ENCODE measurements at regions not wholly inside any gene's neighbourhood (a gene's known extent, or its start where the extent isn't known, plus 50 kb on each side); places are given as distances from the start of the nearest gene placed in this dataset.

- Histone ChIP-seq H3K9me2 (replicated peaks; ENCODE audit: control insufficient read depth, low read length) (no peaks in the 10 kb centered on the region), H3K4me2 (ENCODE audit: low read length) (no peak overlapping the region), H3K27ac (ENCODE audit: low read depth, low read length) (no peak overlapping the region), H3K4me1 (ENCODE audit: control insufficient read depth, low read length) (no peaks in the 10 kb centered on the region), H3K9me3 (ENCODE audit: control insufficient read depth, insufficient read depth, low read length) (peaks cover 7% of the 10 kb centered on the region; the same call in 1 of the 2 replicates), H3K36me3 (ENCODE audit: control insufficient read depth, low read length) (no peaks in the 10 kb centered on the region), H3F3A (ENCODE audit: control insufficient read depth, insufficient read depth) (no peaks in the 10 kb centered on the region), H3K79me2 (ENCODE audit: control insufficient read depth, low read length) (no peaks in the 10 kb centered on the region), H3K4me3 (ENCODE audit: low read length) (no peak overlapping the region), H3K27me3 (ENCODE audit: control insufficient read depth, low read length) (no peaks in the 10 kb centered on the region), H4K20me1 (ENCODE audit: control insufficient read depth, insufficient read depth, low read depth, low read length) (no peaks in the 10 kb centered on the region)
- TF ChIP-seq EZH2phosphoT487 (IDR thresholded peaks at IDR 0.05; ENCODE audit: borderline replicate concordance, low read length) (no peak), CTCF (IDR thresholded peaks at IDR 0.05; ENCODE audit: low read depth, low read length, poor library complexity, severe bottlenecking) (no peak)
These were observed 500.2 kb upstream of the SALL3 start for GRCh38 chr18:78479443-78479842.

- H3K27me3 ChIP-seq (ENCODE audit: control insufficient read depth, low read length) = no peaks in the 10 kb centered on the region
- H3F3A ChIP-seq (ENCODE audit: control insufficient read depth, insufficient read depth) = no peaks in the 10 kb centered on the region
- H3K27ac ChIP-seq (ENCODE audit: low read depth, low read length) = no peak overlapping the region
- TF ChIP-seq EZH2phosphoT487 (IDR thresholded peaks at IDR 0.05; ENCODE audit: borderline replicate concordance, low read length) = no peak
- TF ChIP-seq CTCF (IDR thresholded peaks at IDR 0.05; ENCODE audit: low read depth, low read length, poor library complexity, severe bottlenecking) = no peak
- H3K4me2 ChIP-seq (ENCODE audit: low read length) = no peak overlapping the region
- H4K20me1 ChIP-seq (ENCODE audit: control insufficient read depth, insufficient read depth, low read depth, low read length) = no peaks in the 10 kb centered on the region
- H3K79me2 ChIP-seq (ENCODE audit: control insufficient read depth, low read length) = no peaks in the 10 kb centered on the region
- no peak overlapping the region for H3K4me3 ChIP-seq (ENCODE audit: low read length)
- H3K4me1 ChIP-seq (ENCODE audit: control insufficient read depth, low read length) = no peaks in the 10 kb centered on the region
- no peaks in the 10 kb centered on the region for H3K9me2 ChIP-seq (replicated peaks; ENCODE audit: control insufficient read depth, low read length)
- no peaks in the 10 kb centered on the region; the same call in 1 of the 2 replicates for H3K9me3 ChIP-seq (ENCODE audit: control insufficient read depth, insufficient read depth, low read length)
- no peaks in the 10 kb centered on the region for H3K36me3 ChIP-seq (ENCODE audit: control insufficient read depth, low read length)
These were observed 499.2 kb upstream of the SALL3 start for GRCh38 chr18:78480262-78481054.

- no peaks in the 10 kb centered on the region for H4K20me1 ChIP-seq (ENCODE audit: control insufficient read depth, insufficient read depth, low read depth, low read length)
- H3K4me3 ChIP-seq (ENCODE audit: low read length) = no peak overlapping the region
- no peaks in the 10 kb centered on the region for H3K36me3 ChIP-seq (ENCODE audit: control insufficient read depth, low read length)
- H3K79me2 ChIP-seq (ENCODE audit: control insufficient read depth, low read length) = no peaks in the 10 kb centered on the region
- no peaks in the 10 kb centered on the region; the same call in 1 of the 2 replicates for H3K9me3 ChIP-seq (ENCODE audit: control insufficient read depth, insufficient read depth, low read length)
- no peaks in the 10 kb centered on the region for H3K27me3 ChIP-seq (ENCODE audit: control insufficient read depth, low read length)
- H3K4me1 ChIP-seq (ENCODE audit: control insufficient read depth, low read length) = no peaks in the 10 kb centered on the region
- TF ChIP-seq EZH2phosphoT487 (IDR thresholded peaks at IDR 0.05; ENCODE audit: borderline replicate concordance, low read length) (no peak), CTCF (IDR thresholded peaks at IDR 0.05; ENCODE audit: low read depth, low read length, poor library complexity, severe bottlenecking) (no peak)
- H3K4me2 ChIP-seq (ENCODE audit: low read length) = no peak overlapping the region
- no peaks in the 10 kb centered on the region for H3F3A ChIP-seq (ENCODE audit: control insufficient read depth, insufficient read depth)
- H3K9me2 ChIP-seq (replicated peaks; ENCODE audit: control insufficient read depth, low read length) = no peaks in the 10 kb centered on the region
- no peak overlapping the region for H3K27ac ChIP-seq (ENCODE audit: low read depth, low read length)
These were observed 497.2 kb upstream of the SALL3 start for GRCh38 chr18:78482378-78482777.
